HAP-1 (cell line): ENCODE measurements at regions not wholly inside any gene's neighbourhood (a gene's known extent, or its start where the extent isn't known, plus 50 kb on each side); places are given as distances from the start of the nearest gene placed in this dataset.
"Not testable (repeated sequence)": the region's sequence is repeated elsewhere in the genome, so short reads cannot be mapped to it uniquely, and the experiment has no call there.

Source experiments
- DNase-seq, 2 experiments: peaks; one replicate each; pipeline ENCODE4 v3.0.0-alpha.2; 2016 to 2020; ENCODE audit warnings: low spot score in 2 of 2
- H3K27me3 ChIP-seq: fragments of 250-450 bp; sonication (Bioruptor Pico); 2 replicates; pipeline ENCODE4 v1.5.1; 2020; ENCODE audit warnings: low read depth, mild to moderate bottlenecking, moderate library complexity
- H3K36me3 ChIP-seq: fragments of 250-450 bp; sonication (Bioruptor Pico); replicated peaks from 2 replicates; pipeline ENCODE4 v1.5.1; 2020; ENCODE audit warnings: mild to moderate bottlenecking
- H3K4me1 ChIP-seq: fragments of 250-450 bp; sonication (Bioruptor Pico); 2 replicates; pipeline ENCODE4 v1.5.1; 2020; ENCODE audit warnings: mild to moderate bottlenecking
- H3K4me3 ChIP-seq: fragments of 250-450 bp; sonication (Bioruptor Pico); 2 replicates; pipeline ENCODE4 v1.5.1; 2020; ENCODE audit warnings: mild to moderate bottlenecking, moderate library complexity
- H3K9me3 ChIP-seq: fragments of 250-450 bp; sonication (Bioruptor Pico); 2 replicates; pipeline ENCODE4 v1.5.1; 2020; ENCODE audit warnings: mild to moderate bottlenecking, moderate library complexity
- in situ Hi-C: fragments of 300-500 bp; cut with MboI; formaldehyde crosslinking; loops from 3 replicates; pipeline ENCODE4 v1.14.3; 2020; ENCODE audit warnings: low sequenced_read_pairs, inconsistent platforms, mixed read lengths

GRCh38 chr7:113030489-113030888 lies 56.1 kb downstream of the GPR85 start:
- no peaks in the 10 kb centered on the region for H3K9me3 ChIP-seq
- no peak overlapping the region for H3K4me3 ChIP-seq
- in situ Hi-C loops = no loop called here
- no peak for DNase-seq
- H3K4me1 ChIP-seq = no peaks in the 10 kb centered on the region
- no peaks in the 10 kb centered on the region for H3K36me3 ChIP-seq
- no peaks in the 10 kb centered on the region for H3K27me3 ChIP-seq

GRCh38 chr7:113026941-113027340 lies 59.7 kb downstream of the GPR85 start:
- Histone ChIP-seq H3K27me3 (no peaks in the 10 kb centered on the region), H3K36me3 (no peaks in the 10 kb centered on the region), H3K4me1 (no peaks in the 10 kb centered on the region), H3K4me3 (no peak overlapping the region), H3K9me3 (no peaks in the 10 kb centered on the region)
- DNase-seq = no peak
- in situ Hi-C loops = no loop called here

- H3K4me3 ChIP-seq, H3K9me3 ChIP-seq, H3K36me3 ChIP-seq, DNase-seq, H3K27me3 ChIP-seq, in situ Hi-C loops, H3K4me1 ChIP-seq: not testable (repeated sequence)
These were observed 69.3 kb downstream of the GPR85 start for GRCh38 chr7:113017144-113017857.

- in situ Hi-C loops = no loop called here
- H3K4me3 ChIP-seq = no peak overlapping the region
- H3K36me3 ChIP-seq = no peaks in the 10 kb centered on the region
- H3K9me3 ChIP-seq = no peaks in the 10 kb centered on the region
- H3K4me1 ChIP-seq = no peaks in the 10 kb centered on the region
- DNase-seq = no peak
- H3K27me3 ChIP-seq = no peaks in the 10 kb centered on the region
These were observed 71.5 kb downstream of the GPR85 start for GRCh38 chr7:113015034-113015645.

GRCh38 chr7:113013761-113014449 lies 72.7 kb downstream of the GPR85 start:
- no peaks in the 10 kb centered on the region for H3K27me3 ChIP-seq
- no peak for DNase-seq
- no peaks in the 10 kb centered on the region for H3K36me3 ChIP-seq
- H3K4me3 ChIP-seq = no peak overlapping the region
- no peaks in the 10 kb centered on the region for H3K4me1 ChIP-seq
- H3K9me3 ChIP-seq = no peaks in the 10 kb centered on the region
- in situ Hi-C loops = no loop called here

- H3K4me3 ChIP-seq, DNase-seq, H3K4me1 ChIP-seq, in situ Hi-C loops, H3K27me3 ChIP-seq, H3K36me3 ChIP-seq, H3K9me3 ChIP-seq: not testable (repeated sequence)
These were observed 73.8 kb downstream of the GPR85 start for GRCh38 chr7:113012862-113013261.

GRCh38 chr7:113010377-113010776 lies 76.2 kb downstream of the GPR85 start:
- Histone ChIP-seq H3K4me1 (no peaks in the 10 kb centered on the region), H3K9me3 (no peaks in the 10 kb centered on the region), H3K4me3 (no peak overlapping the region), H3K27me3 (no peaks in the 10 kb centered on the region), H3K36me3 (no peaks in the 10 kb centered on the region)
- DNase-seq = no peak
- in situ Hi-C loops = no loop called here

- in situ Hi-C loops = no loop called here
- DNase-seq = no peak
- no peak overlapping the region for H3K4me3 ChIP-seq
These were observed 77.9 kb downstream of the GPR85 start for GRCh38 chr7:113008755-113009154.

GRCh38 chr7:113004726-113005454 lies 81.7 kb downstream of the GPR85 start:
- Histone ChIP-seq H3K4me1 (no peaks in the 10 kb centered on the region), H3K9me3 (no peaks in the 10 kb centered on the region), H3K4me3 (no peak overlapping the region), H3K36me3 (no peaks in the 10 kb centered on the region), H3K27me3 (no peaks in the 10 kb centered on the region)
- in situ Hi-C loops = no loop called here
- no peak for DNase-seq

More at GRCh38 chr7:113008755-113009154, 77.9 kb downstream of the GPR85 start:
- Histone ChIP-seq H3K4me1 (no peaks in the 10 kb centered on the region), H3K27me3 (no peaks in the 10 kb centered on the region), H3K9me3 (no peaks in the 10 kb centered on the region), H3K36me3 (no peaks in the 10 kb centered on the region)

GRCh38 chr7:113000316-113001020 lies 86.2 kb downstream of the GPR85 start:
- H3K27me3 ChIP-seq = no peaks in the 10 kb centered on the region
- H3K4me1 ChIP-seq = no peaks in the 10 kb centered on the region
- H3K36me3 ChIP-seq = no peaks in the 10 kb centered on the region
- H3K9me3 ChIP-seq = no peaks in the 10 kb centered on the region
- in situ Hi-C loops = no loop called here
- H3K4me3 ChIP-seq = no peak overlapping the region
- DNase-seq = no peak

- Histone ChIP-seq H3K36me3 (no peaks in the 10 kb centered on the region), H3K4me3 (no peak overlapping the region), H3K4me1 (no peaks in the 10 kb centered on the region), H3K27me3 (no peaks in the 10 kb centered on the region), H3K9me3 (no peaks in the 10 kb centered on the region)
- in situ Hi-C loops = no loop called here
- no peak for DNase-seq
These were observed 88.8 kb downstream of the GPR85 start for GRCh38 chr7:112997831-112998230.

GRCh38 chr7:112996331-112996871 lies 90.2 kb downstream of the GPR85 start:
- no peaks in the 10 kb centered on the region for H3K36me3 ChIP-seq
- in situ Hi-C loops = no loop called here
- no peaks in the 10 kb centered on the region for H3K27me3 ChIP-seq
- DNase-seq = no peak
- H3K4me3 ChIP-seq = no peak overlapping the region
- no peaks in the 10 kb centered on the region for H3K4me1 ChIP-seq
- H3K9me3 ChIP-seq = no peaks in the 10 kb centered on the region
